ENCODE measurements at regions not wholly inside any gene's neighbourhood (a gene's known extent, or its start where the extent isn't known, plus 50 kb on each side); places are given as distances from the start of the nearest gene placed in this dataset.

DNA sequence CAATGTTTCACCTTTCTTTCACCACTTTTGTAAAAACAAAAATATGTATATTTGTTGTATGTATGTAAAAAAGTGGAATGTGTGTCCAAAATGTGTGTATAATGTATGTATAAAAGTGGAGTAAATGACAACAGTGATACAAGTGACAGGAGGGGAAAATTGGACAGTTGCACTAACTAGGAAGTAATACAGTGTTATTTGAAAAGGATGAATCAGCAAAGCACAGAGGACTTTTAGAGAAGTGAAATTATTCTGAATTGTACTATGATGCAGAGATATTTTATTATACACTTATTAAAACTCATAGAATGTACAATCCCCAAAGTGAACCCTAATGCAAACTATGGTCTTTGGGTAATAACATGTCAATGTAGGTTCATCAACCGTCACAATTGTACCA is 331.3 kb upstream of the CNTNAP5 start:
- POLR2A ChIA-PET, result no interaction called here
- CTCF ChIA-PET, result no interaction called here
- DNase-seq (ENCODE audit: extremely low spot score), result no peak
- TF ChIP-seq BHLHE40 (IDR thresholded peaks at IDR 0.05; ENCODE audit: borderline replicate concordance) (no peak), L3MBTL2 (conservative IDR thresholded peaks at IDR 0.05) (no peak), CTBP1 (IDR thresholded peaks at IDR 0.05; ENCODE audit: borderline replicate concordance) (no peak), NFRKB (IDR thresholded peaks at IDR 0.05) (no peak), ELF4 (IDR thresholded peaks at IDR 0.05) (no peak)

DNA sequence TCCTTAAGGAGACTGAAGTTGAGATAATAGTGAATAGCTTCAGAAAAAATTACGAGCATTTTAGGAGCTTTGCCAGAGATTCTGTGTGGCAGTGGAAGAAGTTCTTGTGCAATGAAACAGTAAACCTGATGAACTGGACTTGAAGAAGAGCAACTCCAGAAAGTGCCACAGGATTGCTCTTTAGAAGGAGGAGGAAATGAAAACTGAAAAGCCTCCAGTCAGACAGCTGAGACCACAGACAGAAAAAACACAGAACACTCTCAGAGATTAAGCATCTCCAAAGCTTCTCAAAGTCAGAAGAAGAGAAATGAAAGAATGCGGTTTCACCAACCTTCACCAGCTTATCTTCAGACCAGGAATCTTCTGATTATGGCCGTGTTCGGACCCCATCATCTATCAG is 329.7 kb upstream of the CNTNAP5 start:
- CTCF ChIA-PET, result no interaction called here
- POLR2A ChIA-PET, result no interaction called here
- TF ChIP-seq BHLHE40 (IDR thresholded peaks at IDR 0.05; ENCODE audit: borderline replicate concordance), result no peak
- TF ChIP-seq TARDBP (IDR thresholded peaks at IDR 0.05), result no peak
- no peak for TF ChIP-seq HDGF (IDR thresholded peaks at IDR 0.05; ENCODE audit: borderline replicate concordance)
- no peak for TF ChIP-seq ELF4 (IDR thresholded peaks at IDR 0.05)
- no peak for TF ChIP-seq NFRKB (IDR thresholded peaks at IDR 0.05)
- no peak for TF ChIP-seq L3MBTL2 (conservative IDR thresholded peaks at IDR 0.05)
- TF ChIP-seq FOXK2 (IDR thresholded peaks at IDR 0.05), result no peak
- no peak for TF ChIP-seq PKNOX1 (IDR thresholded peaks at IDR 0.05)
- no peak for DNase-seq (ENCODE audit: extremely low spot score)

DNA sequence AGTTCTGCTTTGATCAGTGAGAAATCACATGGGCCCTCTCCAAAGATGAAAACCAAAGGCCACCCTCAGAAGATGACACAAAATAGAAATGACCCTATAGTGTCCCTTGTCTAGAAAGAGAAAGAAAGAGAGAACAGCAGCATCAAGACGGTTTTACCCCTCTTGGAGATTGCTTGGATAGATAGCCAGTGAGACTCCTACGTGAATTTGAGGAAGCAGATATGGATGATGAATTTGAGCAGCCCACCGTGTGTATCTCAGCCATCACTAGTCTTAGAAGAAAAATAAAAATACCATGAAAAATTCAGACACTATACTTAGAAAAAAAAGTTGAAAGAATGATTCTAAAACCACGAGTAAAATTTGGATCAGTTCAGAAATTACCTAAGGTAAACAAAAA is 329.1 kb upstream of the CNTNAP5 start:
- CTCF ChIA-PET, result no interaction called here
- POLR2A ChIA-PET, result no interaction called here
- no peak for DNase-seq (ENCODE audit: extremely low spot score)
- TF ChIP-seq SP1 (IDR thresholded peaks at IDR 0.05) (no peak), L3MBTL2 (conservative IDR thresholded peaks at IDR 0.05) (no peak)

DNA sequence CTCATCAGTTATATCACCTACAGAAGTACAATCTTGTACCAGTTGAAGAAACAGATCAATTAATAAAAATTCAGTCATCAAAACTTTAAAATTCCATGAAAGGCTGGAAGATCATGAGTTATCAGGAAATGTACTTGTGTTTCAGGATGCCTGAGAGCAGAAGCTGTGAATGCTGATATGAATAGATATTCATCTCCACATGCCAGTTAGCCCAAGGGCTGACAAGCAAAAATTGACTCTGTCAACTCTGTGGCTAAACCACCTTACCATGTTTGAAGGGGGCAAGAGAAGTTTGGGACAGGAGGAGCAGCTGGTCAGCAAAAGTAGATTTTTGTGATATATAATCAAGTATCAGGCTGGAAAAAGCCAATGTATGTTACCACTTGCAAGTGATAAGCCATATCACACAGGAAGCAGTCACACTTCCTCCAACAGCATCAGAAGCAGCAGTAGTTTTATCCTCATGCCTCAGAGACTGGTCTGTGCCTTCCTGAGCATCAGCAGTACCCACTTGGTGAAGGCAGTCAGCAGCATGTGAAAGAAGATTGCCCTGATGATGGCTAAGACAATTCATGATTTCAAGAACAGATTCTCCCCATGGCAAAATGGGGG is 328.2 kb upstream of the CNTNAP5 start:
- DNase-seq (ENCODE audit: extremely low spot score), result no peak
- POLR2A ChIA-PET, result no interaction called here
- CTCF ChIA-PET, result no interaction called here
- no peak for TF ChIP-seq PKNOX1 (IDR thresholded peaks at IDR 0.05)

DNA sequence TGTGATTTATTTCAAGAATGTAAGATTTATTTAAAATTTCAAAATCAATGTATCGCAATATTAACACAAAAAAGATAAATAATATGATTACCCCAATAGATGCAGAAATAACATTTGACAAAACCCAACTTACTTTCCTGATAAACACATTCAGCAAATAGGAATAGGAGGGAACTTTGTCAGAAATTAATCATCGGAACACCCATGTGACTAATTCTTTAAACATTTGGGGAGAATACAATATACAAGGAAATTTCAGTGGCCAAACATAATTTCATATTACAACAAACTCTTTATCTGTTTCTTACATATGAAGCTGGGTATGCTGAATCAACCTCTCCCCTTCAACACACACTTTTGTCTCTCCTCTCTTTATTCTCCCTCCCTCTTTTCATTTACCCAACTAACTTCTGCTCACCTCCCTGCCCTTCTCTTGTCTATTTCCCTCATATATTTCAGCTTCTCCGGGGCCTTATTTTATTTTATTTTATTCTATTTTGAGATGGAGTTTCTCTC is 309.6 kb upstream of the CNTNAP5 start:
- ChIA-PET POLR2A (no interaction called here), CTCF (no interaction called here)
- TF ChIP-seq NFRKB (IDR thresholded peaks at IDR 0.05) (no peak), ARNT (IDR thresholded peaks at IDR 0.05) (no peak), ZNF384 (IDR thresholded peaks at IDR 0.05) (no peak), PKNOX1 (IDR thresholded peaks at IDR 0.05) (no peak), TARDBP (IDR thresholded peaks at IDR 0.05) (no peak), BHLHE40 (IDR thresholded peaks at IDR 0.05; ENCODE audit: borderline replicate concordance) (no peak), LEF1 (IDR thresholded peaks at IDR 0.05; ENCODE audit: borderline replicate concordance) (no peak), SP1 (IDR thresholded peaks at IDR 0.05) (no peak), CTBP1 (IDR thresholded peaks at IDR 0.05; ENCODE audit: borderline replicate concordance) (no peak), FOXK2 (IDR thresholded peaks at IDR 0.05) (no peak), L3MBTL2 (conservative IDR thresholded peaks at IDR 0.05) (no peak), SUZ12 (IDR thresholded peaks at IDR 0.05) (no peak), FOXA1 (IDR thresholded peaks at IDR 0.05) (no peak), ELF4 (IDR thresholded peaks at IDR 0.05) (no peak), FOXM1 (IDR thresholded peaks at IDR 0.05; ENCODE audit: borderline replicate concordance) (no peak), HDGF (IDR thresholded peaks at IDR 0.05; ENCODE audit: borderline replicate concordance) (no peak)
- no peak for DNase-seq (ENCODE audit: extremely low spot score)

- DNase-seq (ENCODE audit: extremely low spot score), result no peak
- TF ChIP-seq BHLHE40 (IDR thresholded peaks at IDR 0.05; ENCODE audit: borderline replicate concordance) (no peak), CTBP1 (IDR thresholded peaks at IDR 0.05; ENCODE audit: borderline replicate concordance) (no peak), L3MBTL2 (conservative IDR thresholded peaks at IDR 0.05) (no peak)
- ChIA-PET POLR2A (no interaction called here), CTCF (no interaction called here)
These were observed 307.3 kb upstream of the CNTNAP5 start for GRCh38 chr2:123717636-123718334.

DNA sequence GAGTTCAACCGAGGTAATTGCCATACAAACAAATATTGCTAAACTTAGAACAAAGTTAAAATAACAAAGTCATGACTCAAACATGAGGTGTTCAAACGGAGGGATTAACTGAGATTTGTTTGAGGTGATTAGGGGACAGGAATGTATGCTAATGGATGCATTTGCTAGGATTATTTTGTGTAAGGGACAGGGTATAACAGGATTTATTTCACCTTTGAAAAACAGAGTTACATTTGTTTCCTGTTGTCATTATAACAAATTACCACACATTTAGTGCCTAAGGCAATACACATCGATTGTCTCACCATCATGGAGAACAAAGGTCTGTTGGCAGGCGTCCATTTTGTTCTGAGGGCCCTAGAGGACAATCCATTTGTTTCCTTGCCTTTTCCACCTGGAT is 304.3 kb upstream of the CNTNAP5 start:
- DNase-seq (ENCODE audit: extremely low spot score), result no peak
- CTCF ChIA-PET, result no interaction called here
- POLR2A ChIA-PET, result no interaction called here
- TF ChIP-seq HDGF (IDR thresholded peaks at IDR 0.05; ENCODE audit: borderline replicate concordance), result no peak
- no peak for TF ChIP-seq ZNF384 (IDR thresholded peaks at IDR 0.05)
